Esophagus (tissue), 2 donors: ENCODE measurements at regions not wholly inside any gene's neighbourhood (a gene's known extent, or its start where the extent isn't known, plus 50 kb on each side); places are given as distances from the start of the nearest gene placed in this dataset.

Experiments used
- H3K27ac ChIP-seq, 2 donors: one replicate each; pipeline ENCODE4 v1.5.1; 2013; ENCODE audit warnings: low read depth in 2 of 2, mild to moderate bottlenecking in 2 of 2, inconsistent platforms in 1 of 2, low read length in 1 of 2, moderate library complexity in 1 of 2
- H3K27me3 ChIP-seq, 2 donors: one replicate each; pipeline ENCODE4 v1.6.1; 2013; ENCODE audit warnings: low read length in 2 of 2, control low read depth in 1 of 2, mild to moderate bottlenecking in 1 of 2; ENCODE audit not compliant: insufficient read depth in 2 of 2, control insufficient read depth in 1 of 2
- H3K36me3 ChIP-seq, 2 donors: one replicate each; pipeline ENCODE4 v1.6.1; 2013; ENCODE audit warnings: low read length in 1 of 2; ENCODE audit not compliant: control insufficient read depth in 2 of 2, insufficient read depth in 2 of 2
- H3K4me1 ChIP-seq, 2 donors: one replicate each; pipeline ENCODE4 v1.6.1; 2013; ENCODE audit warnings: low read length in 1 of 2; ENCODE audit not compliant: control insufficient read depth in 2 of 2, insufficient read depth in 2 of 2
- H3K4me3 ChIP-seq, 2 donors: one replicate each; pipeline ENCODE4 v1.5.1; 2013; ENCODE audit warnings: low read length in 2 of 2, mild to moderate bottlenecking in 2 of 2, low read depth in 1 of 2, moderate library complexity in 1 of 2
- H3K9me3 ChIP-seq, 2 donors: one replicate each; pipeline ENCODE4 v1.6.1; 2013; ENCODE audit warnings: mild to moderate bottlenecking in 2 of 2, low read depth in 1 of 2, low read length in 1 of 2, moderate library complexity in 1 of 2; ENCODE audit not compliant: control insufficient read depth in 2 of 2, insufficient read depth in 1 of 2
- WGBS, 2 donors: extraction: QIAGEN DNeasy Blood & Tissue Kit; methylation state at CpG; one replicate each; pipeline ENCODE4 v1.1.7; 2013; 5-methylcytosine and 5-hydroxymethylcytosine counted together
- donor health status: healthy with polysubstance abuse.
- donor health status: Bipolar disorder and iron deficiency.

- H3K36me3 ChIP-seq = no peaks in the 10 kb centered on the region
- no peak overlapping the region for H3K4me3 ChIP-seq
- WGBS, 2 donors = 89 to 96% methylated on average over 1 of the region's 1 CpG
- H3K27me3 ChIP-seq = no peaks in the 10 kb centered on the region
- no peak overlapping the region for H3K27ac ChIP-seq
- no peaks in the 10 kb centered on the region for H3K9me3 ChIP-seq
- no peaks in the 10 kb centered on the region for H3K4me1 ChIP-seq
These were observed 336.2 kb upstream of the PMFBP1 start for GRCh38 chr16:72508191-72508590.

GRCh38 chr16:72502594-72503005, 330.6 kb upstream of the PMFBP1 start:
- 89 to 90% methylated on average over 1 of the region's 1 CpG for WGBS, 2 donors
- H3K27ac ChIP-seq = no peak overlapping the region

GRCh38 chr16:72501739-72502593, 330.0 kb upstream of the PMFBP1 start:
- no peak overlapping the region for H3K27ac ChIP-seq
- no peaks in the 10 kb centered on the region for H3K27me3 ChIP-seq
- no peaks in the 10 kb centered on the region for H3K9me3 ChIP-seq
- no peaks in the 10 kb centered on the region for H3K36me3 ChIP-seq
- no peak overlapping the region for H3K4me3 ChIP-seq
- 78 to 83% methylated on average over 3 of the region's 3 CpGs for WGBS, 2 donors
- H3K4me1 ChIP-seq = no peaks in the 10 kb centered on the region

More at GRCh38 chr16:72502594-72503005, 330.6 kb upstream of the PMFBP1 start:
- Histone ChIP-seq H3K4me1 (no peaks in the 10 kb centered on the region), H3K27me3 (no peaks in the 10 kb centered on the region), H3K4me3 (no peak overlapping the region), H3K9me3 (no peaks in the 10 kb centered on the region), H3K36me3 (no peaks in the 10 kb centered on the region)

GRCh38 chr16:72500545-72500944, 328.6 kb upstream of the PMFBP1 start:
- no peaks in the 10 kb centered on the region for H3K9me3 ChIP-seq
- H3K36me3 ChIP-seq = no peaks in the 10 kb centered on the region
- H3K27me3 ChIP-seq = no peaks in the 10 kb centered on the region
- H3K4me1 ChIP-seq = no peaks in the 10 kb centered on the region
- no peak overlapping the region for H3K4me3 ChIP-seq
- H3K27ac ChIP-seq = no peak overlapping the region
- 90 to 92% methylated on average over 5 of the region's 5 CpGs for WGBS, 2 donors

- Histone ChIP-seq H3K4me1 (no peaks in the 10 kb centered on the region), H3K36me3 (no peaks in the 10 kb centered on the region), H3K27me3 (no peaks in the 10 kb centered on the region), H3K9me3 (no peaks in the 10 kb centered on the region), H3K4me3 (no peak overlapping the region), H3K27ac (no peak overlapping the region)
- 75% methylated on average over 9 of the region's 9 CpGs for WGBS, 2 donors
These were observed 321.9 kb upstream of the PMFBP1 start for GRCh38 chr16:72493716-72494415.

GRCh38 chr16:72487283-72487682, 315.3 kb upstream of the PMFBP1 start:
- H3K27ac ChIP-seq = no peak overlapping the region

GRCh38 chr16:72482695-72483094, 310.7 kb upstream of the PMFBP1 start:
- WGBS, 2 donors = 67 to 70% methylated on average over 3 of the region's 3 CpGs
- Histone ChIP-seq H3K4me1 (no peaks in the 10 kb centered on the region), H3K36me3 (no peaks in the 10 kb centered on the region), H3K27me3 (no peaks in the 10 kb centered on the region), H3K9me3 (no peaks in the 10 kb centered on the region), H3K4me3 (no peak overlapping the region), H3K27ac (no peak overlapping the region)

More at GRCh38 chr16:72487283-72487682, 315.3 kb upstream of the PMFBP1 start:
- H3K36me3 ChIP-seq = no peaks in the 10 kb centered on the region
- H3K4me1 ChIP-seq = no peaks in the 10 kb centered on the region
- H3K9me3 ChIP-seq = no peaks in the 10 kb centered on the region
- H3K4me3 ChIP-seq = no peak overlapping the region
- 92% methylated on average over 1 of the region's 1 CpG for WGBS, 2 donors
- no peaks in the 10 kb centered on the region for H3K27me3 ChIP-seq

GRCh38 chr16:72481419-72481818, 309.5 kb upstream of the PMFBP1 start:
- no peaks in the 10 kb centered on the region for H3K9me3 ChIP-seq
- H3K4me3 ChIP-seq = no peak overlapping the region
- no peaks in the 10 kb centered on the region for H3K27me3 ChIP-seq
- H3K36me3 ChIP-seq = no peaks in the 10 kb centered on the region
- no peak overlapping the region for H3K27ac ChIP-seq
- H3K4me1 ChIP-seq = no peaks in the 10 kb centered on the region

- Histone ChIP-seq H3K9me3 (no peaks in the 10 kb centered on the region), H3K4me3 (no peak overlapping the region), H3K27me3 (no peaks in the 10 kb centered on the region), H3K4me1 (no peaks in the 10 kb centered on the region), H3K27ac (no peak overlapping the region), H3K36me3 (no peaks in the 10 kb centered on the region)
- WGBS, 2 donors = 79 to 85% methylated on average over 2 of the region's 2 CpGs
These were observed 309.0 kb upstream of the PMFBP1 start for GRCh38 chr16:72480911-72481310.
